SKM-1 (cell line): ENCODE measurements at regions not wholly inside any gene's neighbourhood (a gene's known extent, or its start where the extent isn't known, plus 50 kb on each side); places are given as distances from the start of the nearest gene placed in this dataset.

Source experiments
- DNase-seq: peaks from one replicate; lab custom pipeline; 2025; ENCODE audit not compliant: unreplicated experiment; lab: John Stamatoyannopoulos, UW

- no peak for DNase-seq
Measured at GRCh38 chr18:27763936-27764335, 413.0 kb downstream of the CDH2 start.

GRCh38 chr18:27763341-27763740 lies 413.6 kb downstream of the CDH2 start:
- DNase-seq = no peak

DNA sequence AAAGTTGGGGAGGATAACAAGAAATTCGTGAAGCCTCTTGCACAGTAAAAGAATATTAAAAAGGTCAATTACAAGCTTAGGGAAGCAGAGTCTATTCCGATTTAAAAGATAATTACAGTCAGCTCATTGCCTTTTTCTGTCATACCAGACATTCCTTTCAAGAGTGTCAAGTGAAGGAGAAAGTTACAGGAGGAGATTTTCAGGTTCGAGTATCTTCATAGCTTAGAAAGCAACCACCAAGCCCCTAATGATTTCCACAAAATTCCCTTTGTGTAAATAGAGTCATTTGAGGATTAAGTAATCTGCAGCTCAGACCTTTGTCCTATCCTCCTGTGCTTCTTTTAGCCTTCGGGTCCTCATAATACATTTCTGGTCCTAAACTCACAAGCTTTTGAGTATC lies 414.9 kb downstream of the CDH2 start:
- no peak for DNase-seq

DNA sequence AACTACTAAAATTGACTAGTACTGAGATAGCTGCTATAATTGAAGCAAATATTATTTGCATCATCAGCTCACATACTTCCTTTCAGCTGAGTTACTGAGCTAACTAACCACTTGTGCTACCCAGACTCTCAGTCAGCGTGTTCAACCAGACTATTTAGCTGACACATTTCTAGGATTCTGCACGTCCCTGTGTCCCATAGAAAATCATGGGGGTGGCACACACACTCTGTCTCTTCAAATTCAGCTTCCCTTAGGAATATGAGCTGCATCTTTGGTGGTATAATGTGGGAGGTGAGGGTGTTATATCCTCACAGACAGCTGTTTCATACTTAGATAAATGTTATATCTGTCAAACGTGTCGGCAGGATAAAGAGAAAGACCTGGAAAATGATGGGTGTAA lies 424.0 kb downstream of the CDH2 start:
- DNase-seq = no peak

DNA sequence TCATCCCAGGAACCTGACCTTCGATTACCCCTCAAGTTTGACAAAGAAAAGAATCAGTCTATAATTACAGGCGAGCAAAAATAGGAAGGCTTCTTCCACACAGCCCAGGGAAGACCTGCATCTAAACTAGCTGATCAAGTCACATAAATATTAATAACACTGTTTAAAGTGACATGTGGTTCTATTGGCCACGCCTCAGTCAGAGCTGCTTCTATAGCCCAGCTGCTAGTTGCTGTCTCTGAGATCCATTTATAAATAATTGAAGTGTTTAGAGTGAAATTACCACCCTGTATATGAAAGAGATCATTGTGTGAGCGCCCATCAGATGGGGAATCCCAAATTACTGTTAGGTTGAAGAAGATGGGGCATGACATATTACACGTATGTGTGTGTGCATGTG lies 426.0 kb downstream of the CDH2 start:
- DNase-seq = no peak

GRCh38 chr18:27750014-27750413 lies 426.9 kb downstream of the CDH2 start:
- peak; percentile 14 for DNase-seq

DNA sequence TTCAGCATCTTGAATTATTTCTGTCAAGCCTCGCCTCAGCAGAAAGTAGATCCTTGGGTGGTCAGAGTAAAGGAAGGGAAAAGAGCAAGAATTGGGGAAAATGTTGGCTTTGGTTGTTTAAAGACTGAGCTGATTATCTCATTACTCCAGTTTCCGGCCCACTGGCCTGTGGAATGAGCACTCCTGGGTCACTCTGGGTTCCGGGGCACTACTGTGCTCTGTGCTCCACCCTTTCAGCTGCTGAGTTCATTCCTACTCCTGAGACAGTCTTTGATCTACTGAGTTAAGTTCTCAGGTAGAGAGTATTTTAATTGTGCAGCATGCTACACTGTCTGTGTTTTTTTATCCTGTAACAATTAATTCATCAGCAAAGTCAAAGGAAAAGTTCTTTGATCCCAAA lies 427.7 kb downstream of the CDH2 start:
- DNase-seq = no peak

DNA sequence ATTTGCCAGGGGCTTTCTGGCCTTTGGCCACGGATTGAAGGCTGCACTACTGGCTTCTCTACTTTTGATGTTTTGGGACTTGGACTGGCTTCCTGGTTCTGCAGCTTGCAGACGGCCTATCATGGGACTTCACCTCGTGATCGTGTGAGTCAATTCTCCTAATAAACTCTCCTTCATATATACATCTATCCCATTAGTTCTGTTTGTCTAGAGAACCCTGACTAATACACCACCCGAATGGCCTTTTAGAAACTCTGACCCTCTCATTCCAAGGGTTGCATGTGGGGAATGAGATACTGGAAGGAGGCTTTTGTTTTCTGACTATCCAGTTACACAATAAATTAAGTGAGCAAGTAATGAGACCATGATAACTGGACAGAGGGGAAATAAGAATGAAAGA lies 430.7 kb downstream of the CDH2 start:
- no peak for DNase-seq

DNA sequence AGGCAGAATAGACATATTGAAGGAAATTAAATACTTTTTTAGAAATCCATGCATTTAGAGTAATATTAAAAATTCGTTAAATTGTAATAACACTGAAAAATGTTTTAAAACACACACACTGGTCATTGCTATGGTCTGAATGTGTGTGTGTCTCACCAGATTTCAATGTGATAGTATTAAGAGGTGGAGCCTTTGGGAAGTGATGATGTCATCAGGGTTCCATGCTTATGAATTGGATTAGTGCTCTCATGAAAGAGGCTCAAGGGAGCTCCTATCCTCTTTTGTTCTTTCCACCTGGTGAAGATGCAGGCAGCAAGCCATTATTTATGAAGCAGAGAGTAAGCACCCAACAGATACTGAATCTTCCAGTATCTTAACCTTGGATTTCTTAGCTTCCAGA lies 441.8 kb downstream of the CDH2 start:
- DNase-seq = no peak

GRCh38 chr18:27731211-27731610 lies 445.7 kb downstream of the CDH2 start:
- no peak for DNase-seq

- DNase-seq = no peak
Measured at GRCh38 chr18:27728659-27729058, 448.3 kb downstream of the CDH2 start.

DNA sequence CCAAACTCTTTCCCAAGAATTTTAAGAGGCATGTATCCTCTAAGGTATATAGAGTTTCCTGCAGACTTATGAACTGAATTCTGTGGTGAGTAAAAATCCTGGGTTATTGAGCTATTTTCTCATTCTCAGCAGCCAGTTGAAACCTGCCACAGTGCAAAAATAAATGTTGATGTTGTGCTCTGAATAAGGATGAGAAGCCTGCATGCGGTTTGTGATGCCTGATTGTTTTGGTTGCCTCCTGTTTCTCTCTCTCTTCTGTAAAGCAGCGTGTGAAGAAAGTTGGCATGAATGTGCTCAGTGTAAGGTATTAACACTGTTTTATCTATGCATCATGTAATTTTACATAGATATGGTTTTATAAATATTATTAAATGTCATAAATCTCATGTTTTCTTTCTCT lies 452.6 kb downstream of the CDH2 start:
- DNase-seq = no peak

DNA sequence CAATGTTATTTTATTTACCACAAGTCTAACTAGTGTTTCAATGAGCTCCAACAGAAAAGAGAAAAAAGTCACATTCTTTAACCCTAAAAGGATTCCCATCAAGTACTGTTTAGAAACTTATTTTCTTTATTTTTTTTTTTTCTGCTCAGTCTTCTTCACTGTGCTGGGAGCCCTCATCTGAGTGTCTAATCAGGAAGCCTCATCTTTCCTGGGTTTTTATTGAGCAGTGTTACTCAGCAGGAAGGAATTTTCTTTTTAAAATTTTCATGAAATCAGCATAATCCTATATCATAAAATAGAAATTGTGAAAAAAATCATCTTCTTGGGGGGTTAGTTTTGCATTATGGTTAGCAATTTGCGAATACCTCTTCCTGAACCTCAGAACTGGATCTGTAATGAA lies 453.8 kb downstream of the CDH2 start:
- no peak for DNase-seq

GRCh38 chr18:27719680-27720079 lies 457.2 kb downstream of the CDH2 start:
- DNase-seq = no peak

DNA sequence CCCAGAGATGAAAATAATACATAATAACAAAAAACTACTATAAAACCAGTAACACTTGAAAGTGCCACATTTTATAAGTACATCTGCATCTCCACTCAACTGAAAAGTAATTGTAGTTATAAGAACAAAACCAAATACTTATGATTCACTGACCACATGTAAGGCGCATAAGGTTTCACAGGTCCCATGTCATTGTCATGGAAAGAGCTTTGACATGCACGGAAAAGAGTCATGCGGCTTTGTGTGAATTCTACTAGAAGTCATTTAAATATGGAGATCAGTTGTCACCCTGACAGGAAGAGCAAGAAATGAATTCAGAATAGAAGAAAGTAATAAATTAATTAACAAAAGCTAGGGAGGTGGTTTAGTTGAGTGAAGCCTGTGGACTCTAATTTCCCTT lies 459.1 kb downstream of the CDH2 start:
- no peak for DNase-seq

GRCh38 chr18:27717250-27717649 lies 459.7 kb downstream of the CDH2 start:
- no peak for DNase-seq

DNA sequence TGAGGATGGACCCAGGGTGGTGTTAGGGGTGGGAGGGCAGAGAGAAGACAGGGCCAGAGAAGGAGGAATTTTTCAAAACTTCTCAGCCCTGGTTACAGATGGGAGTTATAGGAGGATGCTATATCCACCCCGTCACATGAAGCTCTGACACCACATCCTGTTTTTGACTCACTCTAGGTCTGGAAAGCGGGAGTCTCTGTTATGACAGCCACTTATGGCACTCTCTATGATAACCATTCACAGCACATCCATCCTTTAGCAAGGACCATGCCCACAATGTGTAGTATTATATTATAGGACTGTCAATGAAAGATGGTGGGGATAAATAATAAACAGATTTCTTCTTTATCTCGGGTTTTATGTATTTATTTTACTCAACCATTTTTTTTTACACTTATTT lies 461.2 kb downstream of the CDH2 start:
- DNase-seq = no peak

- DNase-seq = no peak
Measured at GRCh38 chr18:27713738-27714095, 463.2 kb downstream of the CDH2 start.

GRCh38 chr18:27713037-27713737 lies 463.7 kb downstream of the CDH2 start:
- no peak for DNase-seq

DNA sequence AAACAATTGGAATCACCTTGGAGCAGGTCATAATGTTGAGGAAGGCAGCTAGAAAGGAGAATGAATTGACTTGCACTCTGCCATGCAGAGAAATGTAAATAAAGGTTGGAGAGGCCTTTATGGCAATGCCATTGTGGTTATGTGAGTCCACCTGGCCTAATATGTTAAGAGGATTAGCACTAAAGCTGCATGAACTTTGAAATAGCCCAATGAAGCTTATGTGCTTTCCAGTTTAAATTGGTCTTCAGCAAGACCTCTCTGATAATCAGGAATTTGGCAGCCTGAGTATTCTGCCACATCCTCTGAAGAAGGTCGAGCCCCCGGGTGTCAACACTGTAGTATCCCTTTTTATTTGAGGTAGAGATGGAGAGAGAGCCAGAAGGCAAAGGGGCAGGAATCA lies 464.9 kb downstream of the CDH2 start:
- no peak for DNase-seq

DNA sequence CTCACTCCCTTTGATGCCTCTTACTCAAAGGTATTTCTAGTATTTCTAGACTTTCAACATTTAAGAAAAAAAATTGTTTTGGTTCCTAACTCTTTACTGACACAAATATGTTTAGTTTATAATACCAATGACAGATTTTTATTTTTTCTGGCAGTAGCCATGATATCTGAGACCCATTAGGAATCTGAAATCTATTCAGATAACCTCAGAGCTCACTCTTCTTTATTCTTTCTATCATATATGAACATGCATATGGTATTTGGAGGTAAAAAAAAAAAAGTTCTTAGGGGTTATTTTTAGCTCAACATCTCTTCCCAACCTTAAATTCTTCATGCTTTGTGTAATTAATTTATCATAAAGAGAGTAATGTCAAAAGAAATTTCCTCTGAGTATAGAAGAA lies 465.5 kb downstream of the CDH2 start:
- DNase-seq = no peak

GRCh38 chr18:27709344-27709743 lies 467.6 kb downstream of the CDH2 start:
- no peak for DNase-seq

DNA sequence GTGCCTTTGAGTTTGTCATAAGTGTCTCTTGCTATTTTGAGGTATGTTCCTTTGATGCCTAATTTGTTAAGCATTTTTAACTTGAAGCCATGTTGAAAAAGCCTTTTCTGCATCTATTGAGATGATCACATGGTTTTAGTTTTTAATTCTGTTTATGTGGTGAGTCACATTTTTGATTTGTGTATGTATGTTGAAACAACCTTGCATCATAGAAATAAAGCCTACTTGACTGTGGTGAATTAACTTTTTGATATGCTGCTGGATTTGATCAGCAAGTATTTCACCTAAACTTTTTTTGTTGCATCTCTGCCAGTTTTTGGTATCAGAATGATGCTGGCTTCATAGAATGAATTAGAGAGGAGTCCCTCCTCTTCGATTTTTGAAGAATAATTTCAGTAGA lies 469.7 kb downstream of the CDH2 start:
- DNase-seq = no peak
